Bronchial epithelial cell (primary cell): ENCODE measurements at regions not wholly inside any gene's neighbourhood (a gene's known extent, or its start where the extent isn't known, plus 50 kb on each side); places are given as distances from the start of the nearest gene placed in this dataset.
"Not testable (repeated sequence)": the region's sequence is repeated elsewhere in the genome, so short reads cannot be mapped to it uniquely, and the experiment has no call there.

Experiments
- DNase-seq: peaks from one replicate; pipeline ENCODE4 v3.0.0-alpha.2; 2010; ENCODE audit warnings: low read depth
- FAIRE-seq: peaks from 2 replicates; lab custom pipeline; 2011; peaks lifted over from hg19 to GRCh38; lab: Jason Lieb, UNC
- H3K27me3 ChIP-seq: 2 replicates; pipeline ENCODE4 v1.5.1; 2011; ENCODE audit warnings: low read length; ENCODE audit not compliant: control insufficient read depth, insufficient read depth
- H3K36me3 ChIP-seq: 2 replicates; pipeline ENCODE4 v1.5.1; 2011; ENCODE audit warnings: low read length; ENCODE audit not compliant: control insufficient read depth, insufficient read depth
- H3K4me3 ChIP-seq: 2 replicates; pipeline ENCODE4 v1.5.1; 2011; ENCODE audit warnings: mild to moderate bottlenecking, low read depth, low read length, control low read depth
- TF ChIP-seq, protein P1 (sequence below): IDR thresholded peaks from 2 replicates; pipeline ENCODE4 v1.5.1; 2011; ENCODE audit warnings: mild to moderate bottlenecking, moderate library complexity, low read length, control low read depth, inconsistent platforms; ENCODE audit not compliant: insufficient read depth, severe bottlenecking

DNA sequence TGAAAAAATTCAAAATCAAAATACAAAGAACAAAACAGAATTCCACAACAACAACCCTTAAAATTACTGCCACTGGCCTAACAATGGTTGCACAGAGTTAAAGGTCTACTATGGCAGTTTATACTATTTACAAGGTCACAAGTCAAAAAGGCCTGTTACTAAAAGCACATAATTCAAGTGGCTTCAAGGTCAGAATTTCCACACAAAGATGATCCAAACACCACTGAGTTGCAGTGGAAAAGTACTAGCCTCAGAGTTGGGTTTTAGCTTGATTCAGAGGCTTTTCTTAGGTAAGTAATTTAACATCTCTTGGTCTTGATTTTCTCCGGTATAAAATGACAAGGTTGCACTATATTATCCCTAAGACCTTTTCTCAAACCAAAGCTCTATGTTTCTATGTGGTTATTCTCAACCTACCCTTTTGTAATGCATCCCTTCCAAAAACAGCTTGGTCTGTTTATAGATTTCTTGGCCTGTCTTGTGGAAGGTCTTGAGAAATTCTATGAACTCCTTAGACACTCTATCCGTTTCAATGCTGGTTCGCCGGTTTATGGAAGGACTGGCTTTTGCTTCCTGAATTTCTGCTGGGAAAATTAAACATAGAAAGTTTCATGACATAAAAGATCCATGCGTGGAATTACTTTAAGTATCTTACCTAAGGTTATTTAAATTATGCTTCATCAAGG lies 69.5 kb downstream of the MDH2 start:
- H3K4me3 ChIP-seq, H3K36me3 ChIP-seq, DNase-seq, FAIRE-seq, H3K27me3 ChIP-seq: not testable (repeated sequence)

DNA sequence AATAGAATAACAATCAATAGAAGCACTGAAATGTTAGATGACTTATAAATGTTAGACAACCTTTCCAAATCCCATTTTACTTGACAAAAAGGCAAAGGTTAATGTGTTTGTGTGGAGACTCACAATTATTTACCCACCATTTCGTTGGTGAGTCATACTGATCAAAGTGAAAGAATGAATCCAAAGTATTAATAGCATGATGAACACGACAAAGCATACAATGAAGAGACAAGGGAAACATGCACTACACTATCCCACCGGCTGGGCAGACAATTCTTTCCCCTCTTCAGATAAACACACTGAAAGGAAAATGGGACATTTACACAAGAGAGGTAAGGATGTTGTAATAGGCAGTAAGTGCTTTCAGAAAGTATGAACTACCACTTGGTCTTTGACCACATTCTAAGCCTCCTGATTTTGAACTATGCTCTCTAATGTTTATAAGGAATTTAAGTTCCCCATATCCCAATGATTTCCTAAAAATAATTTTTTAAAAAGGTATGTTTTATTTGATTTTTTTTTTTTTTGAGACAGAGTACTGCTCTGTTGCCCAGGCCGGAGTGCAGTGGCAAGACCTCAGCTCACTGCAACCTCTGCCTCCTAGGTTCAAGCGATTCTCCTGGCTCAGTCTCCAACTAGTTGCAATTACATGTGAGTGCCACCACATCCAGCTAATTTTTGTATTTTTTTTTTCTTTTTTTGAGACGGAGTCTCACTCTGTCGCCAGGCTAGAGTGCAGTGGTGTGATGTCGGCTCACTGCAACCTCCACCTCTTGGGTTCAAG lies 70.5 kb downstream of the MDH2 start:
- H3K36me3 ChIP-seq, H3K4me3 ChIP-seq, FAIRE-seq, H3K27me3 ChIP-seq: not testable (repeated sequence)
- peak; percentile 19 for DNase-seq

DNA sequence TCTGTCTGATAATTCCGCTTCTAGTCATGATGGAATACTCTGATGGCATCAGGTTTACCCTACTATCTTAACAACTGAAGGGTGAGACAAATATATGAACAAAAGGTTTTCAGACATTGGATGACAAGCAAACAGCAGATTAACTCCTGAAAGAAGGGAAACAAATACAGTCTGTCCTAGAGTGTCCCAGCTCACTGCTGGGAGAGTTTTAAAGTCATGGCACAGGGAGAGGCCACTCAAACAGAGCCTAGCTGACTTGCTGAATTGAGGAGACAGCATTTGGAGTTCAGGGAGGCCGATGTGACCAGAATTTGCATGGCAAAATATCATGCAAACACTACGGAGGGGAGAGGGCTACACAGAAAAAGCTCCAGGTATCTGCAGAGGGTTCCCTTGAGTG lies 73.1 kb downstream of the MDH2 start:
- TF ChIP-seq, protein P1, sequence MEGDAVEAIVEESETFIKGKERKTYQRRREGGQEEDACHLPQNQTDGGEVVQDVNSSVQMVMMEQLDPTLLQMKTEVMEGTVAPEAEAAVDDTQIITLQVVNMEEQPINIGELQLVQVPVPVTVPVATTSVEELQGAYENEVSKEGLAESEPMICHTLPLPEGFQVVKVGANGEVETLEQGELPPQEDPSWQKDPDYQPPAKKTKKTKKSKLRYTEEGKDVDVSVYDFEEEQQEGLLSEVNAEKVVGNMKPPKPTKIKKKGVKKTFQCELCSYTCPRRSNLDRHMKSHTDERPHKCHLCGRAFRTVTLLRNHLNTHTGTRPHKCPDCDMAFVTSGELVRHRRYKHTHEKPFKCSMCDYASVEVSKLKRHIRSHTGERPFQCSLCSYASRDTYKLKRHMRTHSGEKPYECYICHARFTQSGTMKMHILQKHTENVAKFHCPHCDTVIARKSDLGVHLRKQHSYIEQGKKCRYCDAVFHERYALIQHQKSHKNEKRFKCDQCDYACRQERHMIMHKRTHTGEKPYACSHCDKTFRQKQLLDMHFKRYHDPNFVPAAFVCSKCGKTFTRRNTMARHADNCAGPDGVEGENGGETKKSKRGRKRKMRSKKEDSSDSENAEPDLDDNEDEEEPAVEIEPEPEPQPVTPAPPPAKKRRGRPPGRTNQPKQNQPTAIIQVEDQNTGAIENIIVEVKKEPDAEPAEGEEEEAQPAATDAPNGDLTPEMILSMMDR: no peak
- Histone ChIP-seq H3K36me3 (no peaks in the 10 kb centered on the region), H3K4me3 (no peak overlapping the region), H3K27me3 (no peaks in the 10 kb centered on the region)
- FAIRE-seq (no peak), DNase-seq (no peak)

DNA sequence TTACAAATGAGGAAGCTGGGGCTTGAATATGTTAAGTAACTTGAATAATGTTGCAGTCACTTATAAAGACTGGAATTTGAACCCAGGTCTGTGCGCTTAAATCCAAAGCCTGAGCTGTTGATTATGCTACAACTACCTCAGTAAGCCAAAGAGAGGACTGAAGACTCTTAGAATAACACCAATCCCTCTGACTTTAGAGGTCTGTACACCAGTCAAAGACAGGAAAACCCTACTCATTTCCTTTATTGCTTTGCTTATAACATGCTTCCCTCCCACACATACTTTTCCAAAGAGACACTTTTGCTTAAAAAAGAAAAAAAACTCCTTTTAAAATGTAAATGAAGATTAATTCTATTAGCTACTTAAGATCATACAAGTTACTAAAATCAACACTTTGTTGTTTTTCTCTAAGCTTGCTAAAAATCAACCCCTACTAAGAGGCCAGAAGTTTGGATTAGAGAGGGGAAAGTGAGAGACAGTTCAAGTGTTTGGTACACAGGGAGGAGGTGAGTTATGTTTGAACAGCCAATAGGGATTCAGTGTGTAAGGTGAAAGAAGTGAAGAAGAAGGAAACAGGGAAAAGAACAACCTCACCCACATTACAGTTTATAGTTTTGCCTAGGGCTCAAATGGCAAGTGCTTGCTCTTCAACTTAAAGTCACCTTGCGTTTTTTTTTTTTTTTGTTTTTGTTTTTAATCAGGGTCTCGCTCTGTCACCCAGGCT lies 74.8 kb downstream of the MDH2 start:
- no peak for FAIRE-seq
- H3K4me3 ChIP-seq: no peak overlapping the region
- no peak for DNase-seq
- no peaks in the 10 kb centered on the region for H3K27me3 ChIP-seq
- TF ChIP-seq, protein P1: no peak
- no peaks in the 10 kb centered on the region for H3K36me3 ChIP-seq

DNA sequence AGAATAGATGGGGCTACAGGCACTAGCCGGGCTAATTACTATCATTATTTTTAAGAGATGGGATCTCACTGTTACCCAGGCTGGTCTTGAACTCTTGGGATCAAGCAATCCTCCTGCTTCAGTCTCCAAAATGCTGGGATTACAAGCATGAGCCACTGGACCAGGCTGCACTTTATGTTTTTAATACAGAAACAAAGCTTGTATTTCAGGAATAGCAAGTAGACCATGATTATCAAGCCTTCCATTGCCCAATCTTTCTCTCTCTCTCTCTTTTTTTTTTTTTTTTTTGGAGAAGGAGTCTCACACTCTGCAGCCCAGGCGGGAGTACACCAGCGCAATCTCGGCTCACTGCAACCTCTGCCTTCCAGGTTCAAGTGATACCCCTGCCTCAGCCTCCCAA lies 75.4 kb downstream of the MDH2 start:
- Histone ChIP-seq H3K27me3 (no peaks in the 10 kb centered on the region), H3K4me3 (no peak overlapping the region), H3K36me3 (no peaks in the 10 kb centered on the region)
- DNase-seq (no peak), FAIRE-seq (no peak)
- TF ChIP-seq, protein P1: no peak

DNA sequence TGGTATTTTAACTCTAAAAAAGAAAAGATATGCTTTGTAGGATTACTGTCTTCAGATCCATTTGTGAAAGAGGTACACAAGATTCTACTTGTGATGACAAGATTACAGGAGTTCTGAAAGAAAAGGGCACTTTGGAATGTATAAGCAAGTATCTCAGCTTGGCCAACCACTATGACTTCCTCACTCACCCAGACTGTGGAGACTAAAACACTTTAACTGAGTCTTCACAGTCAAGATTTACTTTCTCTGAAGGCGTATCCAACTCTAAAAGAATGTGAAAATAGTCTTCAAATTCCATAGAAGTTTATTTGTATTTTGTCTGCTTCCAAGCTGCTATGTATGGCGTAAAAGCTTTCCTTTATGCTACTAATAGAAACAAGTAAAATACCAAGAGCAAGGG lies 76.1 kb upstream of the SRRM3 start:
- DNase-seq (no peak), FAIRE-seq (no peak)
- no peaks in the 10 kb centered on the region for H3K27me3 ChIP-seq
- H3K4me3 ChIP-seq: no peak overlapping the region
- TF ChIP-seq, protein P1: no peak
- H3K36me3 ChIP-seq: no peaks in the 10 kb centered on the region
